Keratinocyte (primary cell): ENCODE measurements at regions not wholly inside any gene's neighbourhood (a gene's known extent, or its start where the extent isn't known, plus 50 kb on each side); places are given as distances from the start of the nearest gene placed in this dataset.

Experiments used
- DNase-seq: peaks from one replicate; pipeline ENCODE4 v3.0.0-alpha.2; 2011; ENCODE audit warnings: low read depth, missing footprints, low spot score
- FAIRE-seq: peaks from 2 replicates; lab custom pipeline; 2011; peaks lifted over from hg19 to GRCh38; lab: Jason Lieb, UNC
- H2AFZ ChIP-seq: 2 replicates; pipeline ENCODE4 v1.6.0; 2012; ENCODE audit warnings: low read length, control low read depth, inconsistent platforms; ENCODE audit not compliant: control insufficient read depth
- H3K27ac ChIP-seq: 2 replicates; pipeline ENCODE4 v1.5.1; 2011; ENCODE audit warnings: low read length; ENCODE audit not compliant: control insufficient read depth, insufficient read depth
- H3K27me3 ChIP-seq: 3 replicates; pipeline ENCODE4 v1.6.0; 2011; ENCODE audit warnings: low read length; ENCODE audit not compliant: control insufficient read depth, insufficient read depth; ENCODE audit errors: extremely low read depth
- H3K36me3 ChIP-seq, 2 experiments: 2 replicates in 1 of 2; 3 replicates in 1 of 2; pipeline ENCODE4 v1.5.1; 2011; ENCODE audit warnings: low read length in 2 of 2, mild to moderate bottlenecking in 1 of 2; ENCODE audit not compliant: control insufficient read depth in 2 of 2, insufficient read depth in 2 of 2; ENCODE audit errors: extremely low read depth in 1 of 2
- H3K4me1 ChIP-seq: 3 replicates; pipeline ENCODE4 v1.5.1; 2011; ENCODE audit warnings: low read length; ENCODE audit not compliant: control insufficient read depth, insufficient read depth; ENCODE audit errors: extremely low read depth
- H3K4me2 ChIP-seq: 3 replicates; pipeline ENCODE4 v1.6.0; 2011; ENCODE audit warnings: low read depth, low read length; ENCODE audit not compliant: control insufficient read depth, insufficient read depth; ENCODE audit errors: extremely low read depth
- H3K4me3 ChIP-seq, 3 experiments: fragments of 200-600 bp in 1 of 3; sonication (generic) in 1 of 3; 2 replicates in 2 of 3; 3 replicates in 1 of 3; pipeline ENCODE4 v1.5.1; 2011 to 2016; ENCODE audit warnings: low read length in 3 of 3, mild to moderate bottlenecking in 3 of 3, control low read depth in 2 of 3, inconsistent platforms in 1 of 3, low read depth in 1 of 3, mixed read lengths in 1 of 3, mixed run types in 1 of 3, moderate library complexity in 1 of 3; ENCODE audit not compliant: control insufficient read depth in 2 of 3, insufficient read depth in 2 of 3; ENCODE audit errors: extremely low read depth in 1 of 3
- H3K79me2 ChIP-seq: 2 replicates; pipeline ENCODE4 v1.6.0; 2012; ENCODE audit warnings: low read length; ENCODE audit not compliant: control insufficient read depth, insufficient read depth
- H3K9ac ChIP-seq: 3 replicates; pipeline ENCODE4 v1.6.0; 2011; ENCODE audit warnings: low read length; ENCODE audit not compliant: control insufficient read depth, insufficient read depth; ENCODE audit errors: extremely low read depth
- H3K9me1 ChIP-seq: 3 replicates; pipeline ENCODE4 v1.6.0; 2011; ENCODE audit warnings: low read length; ENCODE audit not compliant: control insufficient read depth, insufficient read depth; ENCODE audit errors: extremely low read depth
- H3K9me3 ChIP-seq: 2 replicates; pipeline ENCODE4 v1.5.1; 2012; ENCODE audit warnings: low read depth, low read length; ENCODE audit not compliant: control insufficient read depth
- H4K20me1 ChIP-seq: 3 replicates; pipeline ENCODE4 v1.6.0; 2011; ENCODE audit warnings: low read length; ENCODE audit not compliant: control insufficient read depth, insufficient read depth; ENCODE audit errors: extremely low read depth
- CTCF ChIP-seq, 3 experiments: IDR thresholded peaks in 1 of 3; conservative IDR thresholded peaks in 1 of 3; optimal IDR thresholded peaks in 1 of 3; 2 replicates in 2 of 3; 3 replicates in 1 of 3; pipeline versions ENCODE3 to v1.5.1; 2011; ENCODE audit warnings: low read length in 3 of 3, mild to moderate bottlenecking in 3 of 3, moderate library complexity in 2 of 3, control low read depth in 1 of 3, inconsistent platforms in 1 of 3; ENCODE audit not compliant: insufficient read depth in 2 of 3; ENCODE audit errors: extremely low read depth in 1 of 3
- EZH2 ChIP-seq: IDR thresholded peaks from one replicate; pipeline ENCODE4 v1.6.1; 2012; ENCODE audit warnings: inconsistent platforms, mild to moderate bottlenecking, low read length, moderate library complexity
- dilution Hi-C: fragments of 300-500 bp; cut with MboI; formaldehyde crosslinking; loops from one replicate; pipeline ENCODE4 v1.7.0; 2020; ENCODE audit warnings: low sequenced_read_pairs; ENCODE audit not compliant: extremely low pct_ligation_motif_present

GRCh38 chr7:51658684-51659083 is 342.1 kb upstream of the COBL start:
- dilution Hi-C loops: no loop called here
- no peaks in the 10 kb centered on the region for H3K27me3 ChIP-seq

DNA sequence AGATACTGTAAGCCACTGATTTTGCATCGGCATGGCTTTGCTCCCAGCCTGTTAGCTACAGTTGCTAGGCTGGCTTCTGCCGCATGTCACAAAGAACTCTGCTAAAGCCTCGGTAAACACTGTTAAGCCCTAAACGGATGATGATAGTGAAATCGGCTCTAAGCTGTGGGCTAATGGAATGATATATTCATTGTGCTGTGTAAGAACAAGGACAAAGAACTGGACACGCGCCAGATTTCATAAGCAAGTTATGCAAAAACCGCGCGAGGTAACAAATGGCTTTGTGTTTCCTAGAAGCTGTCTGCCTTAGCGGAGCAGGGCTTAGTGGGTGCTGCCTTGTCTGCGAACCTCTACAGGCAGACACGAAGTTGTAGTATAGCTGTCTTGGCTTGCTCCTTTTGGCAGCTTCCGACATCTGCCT is 331.3 kb upstream of the COBL start:
- DNase-seq (no peak), FAIRE-seq (no peak)
- Histone ChIP-seq H3K9ac (no peak overlapping the region), H3K9me3 (no peaks in the 10 kb centered on the region), H3K4me3 (no peak overlapping the region), H3K79me2 (no peaks in the 10 kb centered on the region), H3K9me1 (no peaks in the 10 kb centered on the region), H3K4me2 (no peak overlapping the region), H3K27me3 (no peaks in the 10 kb centered on the region), H3K4me1 (no peaks in the 10 kb centered on the region), H4K20me1 (no peaks in the 10 kb centered on the region), H3K27ac (no peak overlapping the region), H3K36me3 (no peaks in the 10 kb centered on the region), H2AFZ (no peak overlapping the region)
- TF ChIP-seq EZH2 (no peak), CTCF (optimal IDR thresholded peaks at IDR 0.05 in 1 of 3, IDR thresholded peaks at IDR 0.05 in 1 of 3, conservative IDR thresholded peaks at IDR 0.05 in 1 of 3; ENCODE audit: extremely low read depth in 1 of 3, insufficient read depth in 2 of 3, low read length in 3 of 3) (no peak)
- dilution Hi-C loops: no loop called here

More at GRCh38 chr7:51658684-51659083, 342.1 kb upstream of the COBL start:
- Histone ChIP-seq H2AFZ (no peak overlapping the region), H3K79me2 (no peaks in the 10 kb centered on the region), H3K9me1 (no peaks in the 10 kb centered on the region), H3K4me3 (no peak overlapping the region), H3K9ac (no peak overlapping the region), H3K4me1 (no peaks in the 10 kb centered on the region), H3K27ac (no peak overlapping the region), H3K4me2 (no peak overlapping the region), H3K36me3 (no peaks in the 10 kb centered on the region), H4K20me1 (no peaks in the 10 kb centered on the region), H3K9me3 (no peaks in the 10 kb centered on the region)
- no peak for TF ChIP-seq CTCF (optimal IDR thresholded peaks at IDR 0.05 in 1 of 3, IDR thresholded peaks at IDR 0.05 in 1 of 3, conservative IDR thresholded peaks at IDR 0.05 in 1 of 3; ENCODE audit: extremely low read depth in 1 of 3, insufficient read depth in 2 of 3, low read length in 3 of 3)
- TF ChIP-seq EZH2: no peak
- DNase-seq (no peak), FAIRE-seq (no peak)
